ENCODE measurements at regions not wholly inside any gene's neighbourhood (a gene's known extent, or its start where the extent isn't known, plus 50 kb on each side); places are given as distances from the start of the nearest gene placed in this dataset.

DNA sequence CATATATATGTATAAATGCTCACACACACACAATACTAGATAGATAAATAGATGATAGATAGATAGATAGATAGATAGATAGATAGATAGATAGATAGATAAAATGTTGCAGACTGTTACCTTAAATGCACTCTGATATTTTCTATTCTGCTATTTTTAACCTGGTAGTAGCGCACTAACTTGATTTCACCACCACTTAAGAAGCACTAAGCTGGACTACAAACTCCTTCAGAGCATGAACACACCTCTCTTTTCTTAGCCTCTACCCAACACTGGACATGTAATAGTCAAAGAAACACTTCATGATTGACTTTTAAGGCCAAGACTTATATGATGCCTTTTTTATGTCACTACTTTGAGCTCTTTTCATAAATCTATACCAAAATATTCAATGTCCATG is 304.6 kb upstream of the UBE2E2 start:
- H3K4me2 ChIP-seq (ENCODE audit: insufficient read depth, low read length), result no peak overlapping the region
- TF ChIP-seq FOS (IDR thresholded peaks at IDR 0.05; ENCODE audit: borderline replicate concordance, insufficient read depth, low read length), result no peak
- intact Hi-C loops (cut with micrococcal nuclease) (no loop called here), dilution Hi-C loops (cut with MboI; ENCODE audit: extremely low pct_ligation_motif_present, low sequenced_read_pairs) (no loop called here)
- H2AFZ ChIP-seq (ENCODE audit: low read depth, low read length), result no peak overlapping the region
- DNase-seq (ENCODE audit: low read depth, low spot score) (no peak), FAIRE-seq (no peak)
- no peaks in the 10 kb centered on the region for H3K27me3 ChIP-seq (ENCODE audit: control insufficient read depth in 2 of 2, insufficient read depth in 2 of 2, low read length in 2 of 2)
- no peaks in the 10 kb centered on the region for H3K9me1 ChIP-seq (replicated peaks; ENCODE audit: control insufficient read depth, extremely low read depth, insufficient read depth, low read length)
- H3K36me3 ChIP-seq (ENCODE audit: control insufficient read depth in 2 of 2, extremely low read depth in 1 of 2, insufficient read depth in 2 of 2, low read length in 2 of 2), result no peaks in the 10 kb centered on the region
- H3K4me1 ChIP-seq (ENCODE audit: control insufficient read depth, extremely low read depth, insufficient read depth, low read length), result no peaks in the 10 kb centered on the region
- H3K4me3 ChIP-seq (replicated peaks in 1 of 3; ENCODE audit: insufficient read depth in 1 of 3, low read depth in 1 of 3, low read length in 3 of 3), result no peak overlapping the region
- no peaks in the 10 kb centered on the region for H4K20me1 ChIP-seq (replicated peaks; ENCODE audit: control insufficient read depth, extremely low read depth, insufficient read depth, low read length)
- no peaks in the 10 kb centered on the region for H3K79me2 ChIP-seq (ENCODE audit: control insufficient read depth, insufficient read depth, low read length)
- H3K9ac ChIP-seq (replicated peaks; ENCODE audit: extremely low read depth, insufficient read depth, low read length), result no peak overlapping the region
- no peak overlapping the region for H3K27ac ChIP-seq (ENCODE audit: insufficient read depth, low read depth, low read length)
- ChIA-PET POLR2A (no interaction called here), CTCF (interaction anchor here (1.3 kb wide), 1 partner anchor 9 kb away, joined by 3 read pairs; no protein-coding TSS in a partner anchor)
- no peaks in the 10 kb centered on the region for H3K9me3 ChIP-seq (replicated peaks; ENCODE audit: control insufficient read depth, insufficient read depth, low read length)
- no TSS peak for BruUV-seq (replicated peaks)

DNA sequence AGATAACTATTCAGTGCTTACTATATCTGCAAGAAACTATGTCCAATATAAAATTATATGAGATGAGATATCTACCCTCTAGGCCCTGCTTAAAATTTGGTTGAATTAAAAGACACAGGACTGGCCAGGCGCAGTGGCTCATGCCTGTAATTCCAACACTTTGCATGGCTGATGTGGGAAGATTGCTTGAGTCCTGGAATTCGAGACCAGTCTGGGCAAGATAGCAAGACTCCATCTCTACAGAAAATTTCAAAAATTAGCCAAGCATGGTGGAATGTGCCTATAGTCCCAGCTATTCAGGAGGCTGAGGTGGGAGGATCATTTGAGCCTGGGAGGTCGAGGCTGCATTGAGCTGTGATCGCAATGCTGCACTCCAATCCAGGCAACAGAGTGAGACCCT is 303.7 kb upstream of the UBE2E2 start:
- no peak overlapping the region for H3K4me2 ChIP-seq (ENCODE audit: insufficient read depth, low read length)
- no peak overlapping the region for H3K4me3 ChIP-seq (replicated peaks in 1 of 3; ENCODE audit: insufficient read depth in 1 of 3, low read depth in 1 of 3, low read length in 3 of 3)
- H3K9me3 ChIP-seq (replicated peaks; ENCODE audit: control insufficient read depth, insufficient read depth, low read length), result no peaks in the 10 kb centered on the region
- ChIA-PET CTCF (no interaction called here), POLR2A (no interaction called here)
- intact Hi-C loops (cut with micrococcal nuclease) (no loop called here), dilution Hi-C loops (cut with MboI; ENCODE audit: extremely low pct_ligation_motif_present, low sequenced_read_pairs) (no loop called here)
- H4K20me1 ChIP-seq (replicated peaks; ENCODE audit: control insufficient read depth, extremely low read depth, insufficient read depth, low read length), result no peaks in the 10 kb centered on the region
- H3K9ac ChIP-seq (replicated peaks; ENCODE audit: extremely low read depth, insufficient read depth, low read length), result no peak overlapping the region
- H3K27ac ChIP-seq (ENCODE audit: insufficient read depth, low read depth, low read length), result no peak overlapping the region
- DNase-seq (ENCODE audit: low read depth, low spot score) (no peak), FAIRE-seq (no peak)
- BruUV-seq (replicated peaks), result no TSS peak
- TF ChIP-seq POLR2A (IDR thresholded peaks at IDR 0.05; ENCODE audit: low read depth, low read length), result no peak
- no peak for TF ChIP-seq FOS (IDR thresholded peaks at IDR 0.05; ENCODE audit: borderline replicate concordance, insufficient read depth, low read length)
- no peak for TF ChIP-seq EZH2 (IDR thresholded peaks at IDR 0.05; ENCODE audit: borderline replicate concordance, low read depth, low read length, severe bottlenecking)
- TF ChIP-seq, protein P1, sequence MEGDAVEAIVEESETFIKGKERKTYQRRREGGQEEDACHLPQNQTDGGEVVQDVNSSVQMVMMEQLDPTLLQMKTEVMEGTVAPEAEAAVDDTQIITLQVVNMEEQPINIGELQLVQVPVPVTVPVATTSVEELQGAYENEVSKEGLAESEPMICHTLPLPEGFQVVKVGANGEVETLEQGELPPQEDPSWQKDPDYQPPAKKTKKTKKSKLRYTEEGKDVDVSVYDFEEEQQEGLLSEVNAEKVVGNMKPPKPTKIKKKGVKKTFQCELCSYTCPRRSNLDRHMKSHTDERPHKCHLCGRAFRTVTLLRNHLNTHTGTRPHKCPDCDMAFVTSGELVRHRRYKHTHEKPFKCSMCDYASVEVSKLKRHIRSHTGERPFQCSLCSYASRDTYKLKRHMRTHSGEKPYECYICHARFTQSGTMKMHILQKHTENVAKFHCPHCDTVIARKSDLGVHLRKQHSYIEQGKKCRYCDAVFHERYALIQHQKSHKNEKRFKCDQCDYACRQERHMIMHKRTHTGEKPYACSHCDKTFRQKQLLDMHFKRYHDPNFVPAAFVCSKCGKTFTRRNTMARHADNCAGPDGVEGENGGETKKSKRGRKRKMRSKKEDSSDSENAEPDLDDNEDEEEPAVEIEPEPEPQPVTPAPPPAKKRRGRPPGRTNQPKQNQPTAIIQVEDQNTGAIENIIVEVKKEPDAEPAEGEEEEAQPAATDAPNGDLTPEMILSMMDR (IDR thresholded peaks at IDR 0.05; ENCODE audit: extremely low read depth in 1 of 2, insufficient read depth in 1 of 2, low read depth in 1 of 2, low read length in 2 of 2), result no peak
- TF ChIP-seq JUN (IDR thresholded peaks at IDR 0.05; ENCODE audit: borderline replicate concordance, insufficient read depth, insufficient read length, low read depth), result no peak
- TF ChIP-seq POLR2AphosphoS5 (IDR thresholded peaks at IDR 0.05; ENCODE audit: insufficient read depth, low read depth, low read length), result no peak
- no peak for TF ChIP-seq MYC (IDR thresholded peaks at IDR 0.05; ENCODE audit: low read depth, low read length)
- TF ChIP-seq, protein P2, sequence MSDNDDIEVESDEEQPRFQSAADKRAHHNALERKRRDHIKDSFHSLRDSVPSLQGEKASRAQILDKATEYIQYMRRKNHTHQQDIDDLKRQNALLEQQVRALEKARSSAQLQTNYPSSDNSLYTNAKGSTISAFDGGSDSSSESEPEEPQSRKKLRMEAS (IDR thresholded peaks at IDR 0.05; ENCODE audit: insufficient read depth, insufficient read length), result no peak
- TF ChIP-seq GATA2 (IDR thresholded peaks at IDR 0.05; ENCODE audit: insufficient read depth, insufficient read length, low read depth, low read length), result no peak
- no peaks in the 10 kb centered on the region for H3K9me1 ChIP-seq (replicated peaks; ENCODE audit: control insufficient read depth, extremely low read depth, insufficient read depth, low read length)
- no peaks in the 10 kb centered on the region for H3K27me3 ChIP-seq (ENCODE audit: control insufficient read depth in 2 of 2, insufficient read depth in 2 of 2, low read length in 2 of 2)
- H3K36me3 ChIP-seq (ENCODE audit: control insufficient read depth in 2 of 2, extremely low read depth in 1 of 2, insufficient read depth in 2 of 2, low read length in 2 of 2), result no peaks in the 10 kb centered on the region
- H3K79me2 ChIP-seq (ENCODE audit: control insufficient read depth, insufficient read depth, low read length), result no peaks in the 10 kb centered on the region
- H3K4me1 ChIP-seq (ENCODE audit: control insufficient read depth, extremely low read depth, insufficient read depth, low read length), result no peaks in the 10 kb centered on the region
- H2AFZ ChIP-seq (ENCODE audit: low read depth, low read length), result no peak overlapping the region

All from endothelial cell of umbilical vein (primary cell).